NCI-H1092 treated with DMSO at 0.1 percent for 48 hours (cell line): ENCODE measurements at regions not wholly inside any gene's neighbourhood (a gene's known extent, or its start where the extent isn't known, plus 50 kb on each side); places are given as distances from the start of the nearest gene placed in this dataset.

Experiments
- DNase-seq: peaks from one replicate; lab custom pipeline; 2025; lab: John Stamatoyannopoulos, UW

- DNase-seq = peak; percentile 76
Measured at GRCh38 chr20:60371384-60371783, 413.2 kb downstream of the CDH26 start.

GRCh38 chr20:60372275-60372674 is 414.1 kb downstream of the CDH26 start:
- peak; percentile 60 for DNase-seq

- DNase-seq = no peak
Measured at GRCh38 chr20:60372822-60373221, 414.6 kb downstream of the CDH26 start.

GRCh38 chr20:60378620-60379019 is 420.4 kb downstream of the CDH26 start:
- no peak for DNase-seq

GRCh38 chr20:60381643-60382400 is 423.6 kb downstream of the CDH26 start:
- no peak for DNase-seq

GRCh38 chr20:60389441-60389840 is 431.2 kb downstream of the CDH26 start:
- DNase-seq = no peak

GRCh38 chr20:60389882-60390281 is 431.7 kb downstream of the CDH26 start:
- no peak for DNase-seq

GRCh38 chr20:60395991-60396390 is 437.8 kb downstream of the CDH26 start:
- DNase-seq = peak; percentile 89

GRCh38 chr20:60400567-60400966 is 442.3 kb downstream of the CDH26 start:
- DNase-seq = no peak

- DNase-seq = no peak
Measured at GRCh38 chr20:60402189-60403058, 444.2 kb downstream of the CDH26 start.

GRCh38 chr20:60403105-60403741 is 445.0 kb downstream of the CDH26 start:
- DNase-seq = no peak

GRCh38 chr20:60407011-60407771 is 449.0 kb downstream of the CDH26 start:
- no peak for DNase-seq

GRCh38 chr20:60407938-60408337 is 449.7 kb downstream of the CDH26 start:
- DNase-seq = no peak

GRCh38 chr20:60408435-60408834 is 450.2 kb downstream of the CDH26 start:
- no peak for DNase-seq

GRCh38 chr20:60410618-60411264 is 452.5 kb downstream of the CDH26 start:
- no peak for DNase-seq

GRCh38 chr20:60411813-60412212 is 453.6 kb downstream of the CDH26 start:
- no peak for DNase-seq

- no peak for DNase-seq
Measured at GRCh38 chr20:60420676-60421229, 462.5 kb downstream of the CDH26 start.

- no peak for DNase-seq
Measured at GRCh38 chr20:60422848-60423247, 464.6 kb downstream of the CDH26 start.

- DNase-seq = no peak
Measured at GRCh38 chr20:60424267-60424902, 466.2 kb downstream of the CDH26 start.

- DNase-seq = no peak
Measured at GRCh38 chr20:60427516-60427915, 469.3 kb downstream of the CDH26 start.

GRCh38 chr20:60428651-60429050 is 470.4 kb downstream of the CDH26 start:
- DNase-seq = no peak
